ENCODE measurements at regions not wholly inside any gene's neighbourhood (a gene's known extent, or its start where the extent isn't known, plus 50 kb on each side); places are given as distances from the start of the nearest gene placed in this dataset.

DNA sequence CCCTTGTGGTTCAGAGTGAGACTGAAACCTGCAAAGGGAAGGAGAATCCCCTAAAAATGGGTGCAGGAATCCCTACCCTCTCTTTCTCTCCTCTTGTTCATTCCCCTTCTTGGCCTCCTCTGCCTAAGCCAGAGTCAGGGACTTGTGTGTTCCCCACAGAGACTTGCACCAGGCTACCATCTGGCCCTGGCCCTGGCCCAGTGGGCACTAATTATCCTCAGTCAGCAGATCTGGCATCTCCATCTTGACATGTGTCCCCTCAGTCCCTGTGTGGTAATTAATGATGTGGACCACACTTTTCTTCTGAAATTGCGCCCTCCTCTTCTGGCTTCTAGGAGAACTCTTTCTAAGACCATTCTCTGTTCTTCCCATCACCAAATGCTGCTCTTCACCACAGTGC lies 354.4 kb downstream of the SETD4 start:
- Histone ChIP-seq H3K36me3 (ENCODE audit: control insufficient read depth in 2 of 2, extremely low read depth in 1 of 2, insufficient read depth in 2 of 2, low read length in 2 of 2) (no peaks in the 10 kb centered on the region), H3K9ac (replicated peaks; ENCODE audit: extremely low read depth, insufficient read depth, low read length) (no peak overlapping the region), H3K4me3 (replicated peaks in 1 of 3; ENCODE audit: insufficient read depth in 1 of 3, low read depth in 1 of 3, low read length in 3 of 3) (no peak overlapping the region), H3K79me2 (ENCODE audit: control insufficient read depth, insufficient read depth, low read length) (no peaks in the 10 kb centered on the region), H3K4me1 (ENCODE audit: control insufficient read depth, extremely low read depth, insufficient read depth, low read length) (no peaks in the 10 kb centered on the region), H4K20me1 (replicated peaks; ENCODE audit: control insufficient read depth, extremely low read depth, insufficient read depth, low read length) (no peaks in the 10 kb centered on the region), H3K4me2 (ENCODE audit: insufficient read depth, low read length) (no peak overlapping the region), H2AFZ (ENCODE audit: low read depth, low read length) (no peak overlapping the region), H3K9me1 (replicated peaks; ENCODE audit: control insufficient read depth, extremely low read depth, insufficient read depth, low read length) (no peaks in the 10 kb centered on the region), H3K27me3 (ENCODE audit: control insufficient read depth in 2 of 2, insufficient read depth in 2 of 2, low read length in 2 of 2) (peaks cover 8 to 17% of the 10 kb centered on the region in 2 experiments), H3K9me3 (replicated peaks; ENCODE audit: control insufficient read depth, insufficient read depth, low read length) (no peaks in the 10 kb centered on the region), H3K27ac (ENCODE audit: insufficient read depth, low read depth, low read length) (no peak overlapping the region)
- FAIRE-seq (no peak), DNase-seq (ENCODE audit: low read depth, low spot score) (no peak)
- ChIA-PET CTCF (no interaction called here), POLR2A (no interaction called here)
- no TSS peak for BruUV-seq (replicated peaks)
- dilution Hi-C loops (cut with MboI; ENCODE audit: extremely low pct_ligation_motif_present, low sequenced_read_pairs), result no loop called here
- intact Hi-C loops (cut with micrococcal nuclease), result no loop called here
- no peak for TF ChIP-seq CTCF (IDR thresholded peaks at IDR 0.05; ENCODE audit: extremely low read depth in 1 of 2, insufficient read depth in 1 of 2, low read depth in 1 of 2, low read length in 2 of 2)
- no peak for TF ChIP-seq MYC (IDR thresholded peaks at IDR 0.05; ENCODE audit: low read depth, low read length)
- TF ChIP-seq POLR2A (IDR thresholded peaks at IDR 0.05; ENCODE audit: low read depth, low read length), result no peak
- no peak for TF ChIP-seq GATA2 (IDR thresholded peaks at IDR 0.05; ENCODE audit: insufficient read depth, insufficient read length, low read depth, low read length)
- TF ChIP-seq MAX (IDR thresholded peaks at IDR 0.05; ENCODE audit: insufficient read depth, insufficient read length), result no peak
- TF ChIP-seq FOS (IDR thresholded peaks at IDR 0.05; ENCODE audit: borderline replicate concordance, insufficient read depth, low read length), result no peak
- no peak for TF ChIP-seq JUN (IDR thresholded peaks at IDR 0.05; ENCODE audit: borderline replicate concordance, insufficient read depth, insufficient read length, low read depth)
- no peak for TF ChIP-seq POLR2AphosphoS5 (IDR thresholded peaks at IDR 0.05; ENCODE audit: insufficient read depth, low read depth, low read length)
- TF ChIP-seq EZH2 (IDR thresholded peaks at IDR 0.05; ENCODE audit: borderline replicate concordance, low read depth, low read length, severe bottlenecking), result no peak

Data from endothelial cell of umbilical vein (primary cell).